NCI-H510A treated with DMSO at 0.1 percent for 48 hours (cell line): ENCODE measurements at regions not wholly inside any gene's neighbourhood (a gene's known extent, or its start where the extent isn't known, plus 50 kb on each side); places are given as distances from the start of the nearest gene placed in this dataset.
"Not testable (repeated sequence)": the region's sequence is repeated elsewhere in the genome, so short reads cannot be mapped to it uniquely, and the experiment has no call there.

Source experiments
- DNase-seq: peaks from one replicate; lab custom pipeline; 2025; lab: John Stamatoyannopoulos, UW

DNA sequence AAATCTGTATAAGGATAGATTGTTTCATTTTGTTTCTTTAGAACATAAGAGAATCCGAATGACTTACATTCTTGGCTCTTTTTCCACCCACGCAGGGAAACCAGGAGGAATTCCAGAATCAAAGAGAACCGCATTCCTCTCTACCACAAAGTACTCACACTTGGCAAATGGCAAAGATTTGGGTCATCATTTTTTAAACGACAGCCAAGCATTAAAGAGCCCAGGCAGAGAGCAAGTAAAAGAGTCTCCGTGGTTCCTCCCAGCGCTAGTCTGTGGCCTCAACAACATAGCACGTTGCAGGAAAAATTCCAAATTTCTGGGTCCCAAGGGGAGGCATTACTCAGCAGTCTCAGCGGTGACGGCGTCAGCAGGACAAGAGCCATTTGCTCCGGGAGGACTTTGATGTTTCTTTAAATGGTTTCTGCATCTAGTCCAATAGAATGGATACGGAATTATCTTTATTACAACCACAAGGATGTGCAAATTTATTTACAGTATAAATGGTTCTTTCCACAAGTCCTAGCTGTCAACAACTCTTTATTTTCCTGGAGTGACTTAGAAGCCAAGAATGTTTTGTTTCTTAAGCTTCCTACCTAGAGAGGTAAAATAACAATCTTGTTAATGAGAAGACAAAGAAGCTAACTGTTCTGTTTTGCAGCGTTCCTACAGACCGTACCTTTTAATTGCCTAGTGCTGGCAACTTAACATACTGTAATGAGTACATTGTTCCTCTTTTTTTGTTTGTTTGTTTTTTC lies 232.5 kb downstream of the SKIDA1 start:
- no peak for DNase-seq

DNA sequence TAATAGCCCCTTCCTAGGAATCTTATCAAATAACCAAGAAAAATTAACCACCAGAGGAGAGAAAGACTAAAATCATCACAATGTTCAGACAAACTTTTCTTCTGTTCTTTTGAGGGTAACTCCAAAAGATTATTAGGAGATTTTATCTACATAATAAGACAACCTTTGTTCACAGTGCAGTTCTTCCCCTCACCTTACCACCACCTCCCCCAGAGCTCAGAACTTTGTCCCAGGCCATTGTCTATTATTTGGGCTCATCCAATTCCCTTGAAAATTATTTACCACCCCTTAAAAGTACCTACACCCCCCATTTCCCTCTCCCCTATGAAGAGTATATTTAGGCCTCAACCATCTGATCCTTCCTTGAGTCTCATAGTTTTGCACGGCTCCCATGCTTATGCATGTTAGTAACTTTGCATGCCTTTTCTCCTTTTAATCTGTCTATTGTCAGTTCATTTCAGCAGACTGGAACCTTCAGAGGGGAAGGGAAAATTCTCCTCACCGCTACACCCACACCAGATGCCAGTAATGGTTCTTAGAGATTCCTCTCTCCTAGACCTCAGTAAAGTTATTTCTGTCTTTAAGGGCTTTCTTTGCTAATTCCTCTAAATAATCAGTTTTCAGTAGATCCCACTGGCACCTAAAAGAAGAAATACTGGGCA lies 234.9 kb downstream of the SKIDA1 start:
- no peak for DNase-seq

DNA sequence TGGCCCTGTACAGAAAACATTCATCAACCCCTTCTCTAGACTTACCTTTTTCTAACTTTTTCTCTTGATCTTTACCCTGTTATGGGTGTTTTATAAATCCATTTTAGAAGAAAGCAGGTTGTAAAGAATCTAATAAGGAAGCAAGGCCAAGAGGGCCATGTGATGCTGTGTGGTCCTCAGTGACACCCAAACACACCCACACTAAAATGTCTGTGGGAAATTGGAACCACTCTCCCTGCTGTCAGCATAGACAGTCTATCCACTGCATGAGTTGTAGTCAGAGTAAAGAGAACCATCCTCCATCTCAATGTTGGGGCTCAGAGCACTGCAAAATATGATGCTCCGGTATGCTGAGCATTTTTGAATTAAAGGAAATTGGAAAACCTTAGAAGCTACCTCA lies 235.5 kb downstream of the SKIDA1 start:
- DNase-seq, result no peak

- no peak for DNase-seq
Observed at GRCh38 chr10:21289271-21289670, 236.2 kb downstream of the SKIDA1 start.

DNA sequence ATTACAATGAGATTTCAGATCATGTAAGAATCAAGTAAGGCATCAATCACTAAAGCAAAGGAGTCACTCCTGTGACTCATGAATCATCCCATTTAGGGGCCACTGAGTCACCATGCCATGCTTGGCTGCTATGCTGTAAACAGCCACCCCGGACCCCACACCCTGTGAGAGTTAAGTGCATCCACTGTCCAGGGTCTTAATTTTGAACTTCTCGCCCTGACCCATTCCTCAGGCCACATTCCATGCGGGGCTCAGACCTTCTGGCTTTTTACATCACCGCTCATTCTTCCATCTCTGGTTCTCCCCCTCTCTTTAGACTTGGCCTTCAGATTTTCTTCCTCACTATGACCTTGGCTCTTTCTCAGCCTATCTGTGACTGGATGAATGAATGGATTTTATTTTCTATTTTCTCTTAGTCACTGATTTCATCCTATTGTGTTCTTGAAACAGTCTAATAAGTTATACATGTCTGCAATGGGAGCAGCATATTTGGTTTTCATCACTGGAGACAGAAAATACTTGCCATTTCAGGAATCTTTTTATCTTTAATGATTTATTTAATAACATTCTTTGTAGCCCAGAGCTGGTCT lies 239.6 kb downstream of the SKIDA1 start:
- DNase-seq, result no peak

DNA sequence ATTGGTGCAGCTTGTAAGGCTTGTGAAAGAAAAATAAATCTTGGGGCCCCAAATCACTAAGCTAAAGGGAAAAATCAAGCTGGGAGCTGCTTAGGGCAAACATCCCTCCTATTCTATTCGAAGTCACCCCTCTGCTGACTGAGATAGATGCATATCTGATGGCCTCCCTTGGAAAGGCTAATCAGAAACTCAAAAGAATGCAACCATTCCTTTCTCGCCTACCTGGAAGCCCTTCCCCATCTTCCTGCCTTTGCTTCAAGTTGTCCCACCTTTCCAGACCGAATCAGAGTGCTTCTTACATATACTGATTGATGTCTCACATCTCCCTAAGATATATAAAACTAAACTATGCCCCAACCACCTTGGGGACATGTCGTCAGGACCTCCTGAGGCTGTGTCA lies 240.3 kb downstream of the SKIDA1 start:
- DNase-seq, result no peak

DNA sequence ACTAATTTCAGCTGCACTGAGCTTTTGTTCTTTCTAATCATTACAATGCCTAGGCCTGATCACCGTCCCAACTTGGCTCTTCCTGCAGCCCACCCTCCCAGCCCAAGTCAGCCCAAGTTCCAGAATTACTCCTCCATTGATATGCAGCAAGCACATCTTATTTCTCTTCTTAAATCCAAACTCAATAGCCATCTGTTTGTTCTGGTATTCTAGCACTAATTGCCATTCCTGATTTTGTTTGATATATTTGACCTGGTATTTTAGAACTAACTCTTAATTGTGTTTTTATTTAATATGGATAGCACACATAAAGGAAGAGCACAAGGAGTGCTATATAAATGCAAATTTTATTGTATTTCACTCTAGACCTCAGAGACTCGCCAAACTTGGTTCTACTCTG lies 241.2 kb downstream of the SKIDA1 start:
- no peak for DNase-seq

GRCh38 chr10:21283053-21283452 lies 242.4 kb downstream of the SKIDA1 start:
- DNase-seq, result not testable (repeated sequence)

GRCh38 chr10:21281765-21282484 lies 243.6 kb downstream of the SKIDA1 start:
- no peak for DNase-seq

DNA sequence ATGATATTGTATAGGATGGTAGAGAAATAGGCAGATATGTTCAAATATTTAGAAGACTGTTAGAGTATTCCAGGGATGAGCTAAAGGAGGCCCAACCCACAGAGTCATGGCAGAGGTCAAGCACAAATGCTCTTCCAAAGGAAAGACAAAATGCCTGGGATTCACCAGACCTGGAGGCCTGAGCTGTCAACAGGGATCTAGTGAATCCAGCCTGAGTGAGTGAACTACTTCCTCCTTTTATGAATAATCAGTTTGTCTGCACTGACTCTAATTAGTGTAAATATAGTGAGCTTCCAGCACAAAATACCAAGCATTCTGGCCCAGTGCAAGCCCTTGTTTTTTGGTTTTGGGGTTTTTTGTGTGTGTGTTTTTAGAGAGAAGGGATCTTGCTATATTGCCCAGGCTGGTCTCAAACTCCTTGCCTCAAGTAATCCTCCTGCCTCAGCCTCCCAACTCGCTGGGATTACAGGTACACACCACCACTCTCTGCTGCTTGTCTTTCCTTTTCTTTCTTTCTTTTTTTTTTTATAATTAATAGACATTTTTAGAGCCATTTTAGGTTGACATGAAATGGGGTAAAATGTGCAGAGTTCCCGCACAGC lies 244.4 kb downstream of the SKIDA1 start:
- DNase-seq, result no peak

GRCh38 chr10:21280037-21280436 lies 245.4 kb downstream of the SKIDA1 start:
- DNase-seq, result no peak

DNA sequence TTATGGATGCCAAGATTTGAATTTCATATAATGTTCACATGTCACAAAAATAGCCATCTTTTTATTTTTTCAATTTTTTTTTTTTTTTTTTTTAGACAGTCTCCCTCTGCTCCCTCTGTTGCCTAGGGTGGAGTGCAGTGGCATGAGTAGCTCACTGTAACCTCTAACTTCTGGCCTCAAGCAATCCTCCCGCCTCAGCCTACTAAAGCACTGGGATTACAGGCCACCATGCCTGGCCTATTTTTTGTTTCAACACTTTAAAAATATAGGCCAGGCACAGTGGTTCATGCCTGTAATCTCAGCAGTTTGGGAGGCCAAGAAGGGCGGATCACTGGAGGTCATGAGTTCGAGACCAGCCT lies 246.3 kb downstream of the SKIDA1 start:
- no peak for DNase-seq

DNA sequence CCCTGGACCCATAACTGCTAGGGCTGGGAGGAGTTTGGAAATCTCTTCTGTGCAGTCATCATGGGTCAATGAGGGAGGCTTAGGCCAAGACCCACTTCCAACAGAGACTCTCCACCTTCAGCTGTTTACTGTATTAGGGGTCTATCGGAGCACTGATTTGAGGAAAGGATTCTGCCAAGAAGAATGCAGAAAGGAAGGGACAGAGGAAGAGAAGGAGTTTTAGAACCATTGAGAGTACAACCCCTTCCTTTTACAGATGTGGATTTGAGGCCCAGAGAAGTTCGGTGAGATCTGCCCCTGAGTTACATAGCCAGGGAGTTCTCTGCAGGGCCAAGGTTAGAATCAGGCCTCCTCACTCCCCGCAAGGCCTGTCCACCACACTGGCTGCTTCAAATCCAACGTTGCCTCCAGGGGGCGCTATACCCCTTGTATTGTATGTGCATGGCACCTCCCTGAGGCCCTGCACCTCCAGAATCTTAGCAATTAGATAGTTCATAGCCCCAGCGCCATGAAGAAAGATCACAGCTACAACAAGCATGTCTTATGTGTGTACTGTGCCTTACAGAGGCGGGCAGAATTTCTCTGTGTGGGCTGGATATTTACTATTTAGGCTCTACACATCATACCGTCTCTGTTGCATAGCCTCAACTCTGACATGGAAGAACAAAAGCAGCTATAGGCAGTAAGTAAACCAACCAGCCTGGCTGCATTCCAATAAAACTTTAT lies 246.8 kb downstream of the SKIDA1 start:
- peak; percentile 51 for DNase-seq

DNA sequence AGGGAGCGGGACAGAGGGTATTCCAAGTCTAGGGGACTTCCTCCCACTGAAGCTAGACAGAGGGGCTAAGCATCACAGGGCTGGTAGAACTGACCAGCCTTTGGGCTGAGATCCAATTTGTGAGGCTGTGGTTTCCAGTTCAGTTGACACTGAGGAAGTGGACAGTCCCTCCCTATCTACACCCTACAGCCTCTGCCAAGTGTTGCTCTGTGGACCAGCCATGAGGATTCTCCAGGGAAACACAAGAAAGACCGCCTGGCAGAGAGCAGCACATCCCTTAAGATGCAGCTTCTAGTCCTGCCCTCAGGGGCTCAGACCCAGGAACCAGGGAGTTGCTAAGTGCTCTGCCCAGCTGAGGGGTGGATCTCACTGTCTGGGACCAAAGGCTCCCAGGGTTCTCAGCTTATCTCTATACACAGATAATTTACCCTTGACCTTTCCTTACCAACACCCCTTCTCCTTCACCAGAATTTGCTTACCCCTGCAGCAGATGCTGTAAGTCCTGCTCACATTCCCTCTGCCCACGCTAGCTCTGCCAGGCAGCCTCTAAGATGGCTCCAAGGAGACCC lies 252.0 kb downstream of the SKIDA1 start:
- no peak for DNase-seq

DNA sequence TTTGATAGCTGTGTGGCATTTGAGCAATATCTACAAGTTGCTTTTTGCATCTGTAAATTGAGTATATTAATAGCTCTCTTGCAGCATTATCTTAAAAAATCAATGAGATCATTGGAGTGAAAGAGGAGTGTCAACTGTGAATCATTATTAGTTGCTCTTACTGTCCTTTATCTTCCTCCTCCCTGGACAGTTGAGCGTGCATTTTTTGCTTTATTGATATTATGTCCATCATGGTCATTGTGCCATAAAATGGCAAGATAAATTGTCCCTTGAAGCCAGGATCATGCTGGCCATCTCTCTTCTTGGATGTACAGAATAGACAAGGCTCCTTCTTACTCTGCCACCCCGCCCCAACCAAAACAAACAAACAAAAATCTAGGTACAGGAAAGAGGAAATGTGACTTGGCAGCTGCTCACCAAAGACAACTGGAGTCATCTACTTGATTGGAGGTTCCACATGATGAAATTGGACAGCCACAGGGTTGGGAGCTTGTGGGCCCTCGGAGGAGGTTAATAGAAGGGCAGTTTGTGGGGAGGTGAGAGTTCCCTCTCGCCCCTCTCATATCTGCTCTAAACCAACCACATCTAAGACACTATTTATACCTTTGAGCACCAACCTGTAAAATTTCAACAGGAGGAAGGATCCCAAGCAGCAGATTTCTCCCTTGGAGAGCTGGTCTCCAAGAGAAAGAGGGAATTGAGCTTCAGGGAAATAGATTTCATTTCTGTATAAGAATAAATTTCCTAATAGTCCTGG lies 252.7 kb downstream of the SKIDA1 start:
- DNase-seq, result no peak

DNA sequence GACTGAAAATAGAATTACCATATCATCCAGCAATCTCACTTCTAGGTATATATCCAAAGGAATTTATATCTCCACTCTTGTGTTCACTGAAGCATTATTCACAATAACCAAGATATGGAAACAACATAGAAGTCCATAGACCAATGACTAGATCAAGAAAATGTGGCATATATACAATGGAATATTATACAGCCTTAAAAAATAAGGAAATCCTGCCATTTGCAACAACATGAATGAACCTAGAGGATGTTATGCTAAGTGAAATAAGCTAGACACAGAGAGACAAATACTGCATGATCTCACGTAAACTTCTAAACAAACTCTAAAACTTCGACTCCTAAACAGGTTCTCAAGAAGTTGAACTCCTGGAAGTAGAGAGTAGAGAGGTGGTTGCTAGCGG lies 254.5 kb downstream of the SKIDA1 start:
- DNase-seq, result no peak

- no peak for DNase-seq
Observed at GRCh38 chr10:21269289-21269688, 256.2 kb downstream of the SKIDA1 start.

- no peak for DNase-seq
Observed at GRCh38 chr10:21265622-21266021, 259.9 kb downstream of the SKIDA1 start.

GRCh38 chr10:21264271-21264670 lies 261.2 kb downstream of the SKIDA1 start:
- no peak for DNase-seq

DNA sequence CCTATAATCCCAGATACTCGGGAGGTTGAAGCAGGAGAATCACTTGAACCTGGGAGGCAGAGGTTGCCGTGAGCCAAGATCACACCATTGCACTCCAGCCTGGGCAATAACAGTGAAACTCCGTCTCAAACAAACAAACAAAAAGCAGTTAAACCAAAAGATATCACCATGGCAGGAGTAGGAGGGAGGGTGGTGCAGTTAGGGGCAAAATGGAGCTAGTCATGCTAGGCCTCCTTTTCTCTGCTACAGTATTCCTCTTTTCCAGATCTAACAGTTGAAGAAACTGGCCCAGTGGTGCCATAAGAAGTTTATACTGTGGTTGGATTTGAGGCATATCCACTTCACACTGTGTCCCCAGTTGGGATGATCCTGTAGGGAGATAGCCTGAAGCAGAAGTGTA lies 261.6 kb downstream of the SKIDA1 start:
- no peak for DNase-seq
